Neuronal stem cell (in vitro differentiated cells): ENCODE measurements at regions not wholly inside any gene's neighbourhood (a gene's known extent, or its start where the extent isn't known, plus 50 kb on each side); places are given as distances from the start of the nearest gene placed in this dataset.

Experiments
- DNase-seq: peaks from one replicate; pipeline ENCODE4 v3.0.0-alpha.2; 2013; ENCODE audit warnings: low spot score
- H2AFZ ChIP-seq: one replicate; pipeline ENCODE4 v1.6.1; 2013; ENCODE audit warnings: mild to moderate bottlenecking, low read length, inconsistent platforms
- H2AK5ac ChIP-seq: 2 replicates; pipeline ENCODE4 v1.6.1; 2013; ENCODE audit warnings: low read depth, mild to moderate bottlenecking, inconsistent platforms, low read length, moderate library complexity, mixed read lengths
- H2BK120ac ChIP-seq: 2 replicates; pipeline ENCODE4 v1.6.1; 2013; ENCODE audit warnings: low read depth, mild to moderate bottlenecking, inconsistent platforms, low read length, moderate library complexity, mixed read lengths
- H2BK12ac ChIP-seq: one replicate; pipeline ENCODE4 v1.6.1; 2013; ENCODE audit warnings: low read length, inconsistent platforms
- H2BK15ac ChIP-seq: 2 replicates; pipeline ENCODE4 v1.6.1; 2013; ENCODE audit warnings: mild to moderate bottlenecking, low read length, inconsistent platforms, mixed read lengths
- H2BK5ac ChIP-seq: one replicate; pipeline ENCODE4 v1.6.1; 2013; ENCODE audit warnings: inconsistent platforms, mild to moderate bottlenecking, low read length, moderate library complexity
- H3K14ac ChIP-seq: one replicate; pipeline ENCODE4 v1.6.1; 2013; ENCODE audit warnings: low read length, inconsistent platforms
- H3K18ac ChIP-seq: 2 replicates; pipeline ENCODE4 v1.6.1; 2013; ENCODE audit warnings: low read length, inconsistent platforms
- H3K23ac ChIP-seq: 2 replicates; pipeline ENCODE4 v1.6.1; 2013; ENCODE audit warnings: low read depth, mild to moderate bottlenecking, mixed read lengths, low read length, inconsistent platforms; ENCODE audit not compliant: poor library complexity
- H3K27ac ChIP-seq: replicated peaks from 3 replicates; pipeline ENCODE4 v1.5.1; 2013; ENCODE audit warnings: low read length, inconsistent platforms
- H3K27me3 ChIP-seq, 3 experiments: 2 replicates each; pipeline ENCODE4 v1.6.1; 2013; ENCODE audit warnings: low read length in 3 of 3, mild to moderate bottlenecking in 2 of 3, inconsistent platforms in 1 of 3, low read depth in 1 of 3, mixed read lengths in 1 of 3, moderate library complexity in 1 of 3; ENCODE audit not compliant: control insufficient read depth in 3 of 3, insufficient read depth in 3 of 3
- H3K36me3 ChIP-seq, 2 donors: replicated peaks in 1 of 2; 2 replicates each; pipeline ENCODE4 v1.6.1; 2013; ENCODE audit warnings: low read length in 2 of 2; ENCODE audit not compliant: control insufficient read depth in 2 of 2, insufficient read depth in 2 of 2
- H3K4ac ChIP-seq: 2 replicates; pipeline ENCODE4 v1.6.1; 2013; ENCODE audit warnings: inconsistent platforms, mild to moderate bottlenecking, low read length, moderate library complexity
- H3K4me1 ChIP-seq, 2 donors: 1 replicate in 1 of 2; 2 replicates in 1 of 2; pipeline ENCODE4 v1.6.1; 2013; ENCODE audit warnings: low read length in 2 of 2, low read depth in 1 of 2; ENCODE audit not compliant: control insufficient read depth in 2 of 2, insufficient read depth in 1 of 2
- H3K4me2 ChIP-seq: one replicate; pipeline ENCODE4 v1.6.1; 2013; ENCODE audit warnings: mild to moderate bottlenecking, low read length, inconsistent platforms; ENCODE audit not compliant: insufficient read depth, poor library complexity, severe bottlenecking
- H3K4me3 ChIP-seq, 2 donors: 2 replicates each; pipeline ENCODE4 v1.5.1; 2013; ENCODE audit warnings: low read length in 2 of 2, mild to moderate bottlenecking in 2 of 2, inconsistent platforms in 1 of 2, moderate library complexity in 1 of 2
- H3K79me1 ChIP-seq: one replicate; pipeline ENCODE4 v1.6.1; 2013; ENCODE audit warnings: low read depth, mild to moderate bottlenecking, inconsistent platforms, low read length, moderate library complexity
- H3K9ac ChIP-seq: one replicate; pipeline ENCODE4 v1.6.1; 2013; ENCODE audit warnings: mild to moderate bottlenecking, low read depth, low read length, inconsistent platforms; ENCODE audit not compliant: poor library complexity
- H3K9me3 ChIP-seq, 2 donors: replicated peaks in 1 of 2; 2 replicates each; pipeline versions ENCODE3 to v1.6.1; 2013; ENCODE audit warnings: low read length in 2 of 2, mild to moderate bottlenecking in 2 of 2, inconsistent platforms in 1 of 2, low read depth in 1 of 2, mixed read lengths in 1 of 2, moderate library complexity in 1 of 2; ENCODE audit not compliant: control insufficient read depth in 2 of 2, insufficient read depth in 1 of 2
- H4K8ac ChIP-seq: one replicate; pipeline ENCODE4 v1.6.1; 2013; ENCODE audit warnings: low read depth, mild to moderate bottlenecking, inconsistent platforms, low read length, moderate library complexity
- H4K91ac ChIP-seq: one replicate; pipeline ENCODE4 v1.6.1; 2013; ENCODE audit warnings: low read length, low read depth, mild to moderate bottlenecking, inconsistent platforms; ENCODE audit not compliant: poor library complexity
- WGBS, 2 donors: extraction: QIAGEN DNeasy Blood & Tissue Kit; methylation state at CpG; one replicate each; pipeline ENCODE4 v1.1.7; 2013; ENCODE audit warnings: missing lambda C conversion rate in 2 of 2, mixed read lengths in 1 of 2; ENCODE audit not compliant: insufficient read length in 2 of 2, insufficient replicate concordance in 1 of 2; ENCODE audit errors: extremely low coverage in 2 of 2; 5-methylcytosine and 5-hydroxymethylcytosine counted together

- Histone ChIP-seq H3K14ac (no peak overlapping the region), H3K4me3 (no peak overlapping the region), H3K27me3 (no peaks in the 10 kb centered on the region), H2BK120ac (no peak overlapping the region), H3K9ac (no peak overlapping the region), H2BK12ac (no peak overlapping the region), H4K91ac (no peak overlapping the region), H2BK15ac (no peak overlapping the region), H3K27ac (no peak overlapping the region), H2AFZ (no peak overlapping the region), H4K8ac (no peak overlapping the region), H2BK5ac (no peak overlapping the region), H3K9me3 (peaks cover 0 to 3% of the 10 kb centered on the region in 2 donors), H3K4me2 (no peak overlapping the region), H3K23ac (no peak overlapping the region), H3K18ac (no peak overlapping the region), H3K4me1 (peaks cover 0 to 3% of the 10 kb centered on the region in 2 donors), H3K36me3 (peaks cover 0 to 2% of the 10 kb centered on the region in 2 donors), H2AK5ac (no peak overlapping the region), H3K4ac (no peak overlapping the region), H3K79me1 (no peaks in the 10 kb centered on the region)
- DNase-seq = no peak
- WGBS, 2 donors = no CpG with 5 or more reads among the region's 5 CpGs
Observed at GRCh38 chr15:85979929-85980328, 99.7 kb upstream of the AGBL1 start.

- no peak for DNase-seq
- H3K36me3 ChIP-seq = peaks cover 0 to 2% of the 10 kb centered on the region in 2 donors
- H3K14ac ChIP-seq = no peak overlapping the region
- no peaks in the 10 kb centered on the region for H3K27me3 ChIP-seq
- H2BK12ac ChIP-seq = no peak overlapping the region
- no peak overlapping the region for H2AK5ac ChIP-seq
- no peak overlapping the region for H4K91ac ChIP-seq
- H4K8ac ChIP-seq = no peak overlapping the region
- peaks cover 0 to 3% of the 10 kb centered on the region in 2 donors for H3K4me1 ChIP-seq
- H3K27ac ChIP-seq = no peak overlapping the region
- H3K4ac ChIP-seq = no peak overlapping the region
- no peak overlapping the region for H2BK15ac ChIP-seq
- no peak overlapping the region for H3K18ac ChIP-seq
- no peak overlapping the region for H2BK120ac ChIP-seq
- H3K4me2 ChIP-seq = no peak overlapping the region
- H3K9me3 ChIP-seq = peaks cover 0 to 3% of the 10 kb centered on the region in 2 donors
- no peak overlapping the region for H2BK5ac ChIP-seq
- no peaks in the 10 kb centered on the region for H3K79me1 ChIP-seq
- no peak overlapping the region for H2AFZ ChIP-seq
- no peak overlapping the region for H3K4me3 ChIP-seq
- no CpG with 5 or more reads among the region's 5 CpGs for WGBS, 2 donors
- H3K23ac ChIP-seq = no peak overlapping the region
- no peak overlapping the region for H3K9ac ChIP-seq
Observed at GRCh38 chr15:85980946-85981345, 98.7 kb upstream of the AGBL1 start.

GRCh38 chr15:85984241-85984640 is 95.4 kb upstream of the AGBL1 start:
- peaks cover 0 to 2% of the 10 kb centered on the region in 2 donors for H3K36me3 ChIP-seq
- DNase-seq = no peak
- H3K9me3 ChIP-seq = peaks cover 0 to 5% of the 10 kb centered on the region in 2 donors
- no peak overlapping the region for H3K4me3 ChIP-seq
- H3K79me1 ChIP-seq = no peaks in the 10 kb centered on the region
- H2BK120ac ChIP-seq = no peak overlapping the region
- H3K9ac ChIP-seq = no peak overlapping the region
- no peak overlapping the region for H3K4ac ChIP-seq
- H2BK12ac ChIP-seq = no peak overlapping the region
- no peaks in the 10 kb centered on the region for H3K27me3 ChIP-seq
- H3K23ac ChIP-seq = no peak overlapping the region
- H2BK15ac ChIP-seq = no peak overlapping the region
- H4K8ac ChIP-seq = no peak overlapping the region
- H3K27ac ChIP-seq = no peak overlapping the region
- H2AFZ ChIP-seq = no peak overlapping the region
- no peak overlapping the region for H4K91ac ChIP-seq
- H2BK5ac ChIP-seq = no peak overlapping the region
- no peak overlapping the region for H3K4me2 ChIP-seq
- no peak overlapping the region for H3K18ac ChIP-seq
- no peak overlapping the region for H3K14ac ChIP-seq
- WGBS, 2 donors = no CpG with 5 or more reads among the region's 4 CpGs
- peaks cover 0 to 6% of the 10 kb centered on the region in 2 donors for H3K4me1 ChIP-seq
- no peak overlapping the region for H2AK5ac ChIP-seq

GRCh38 chr15:85986116-85986515 is 93.6 kb upstream of the AGBL1 start:
- no CpG with 5 or more reads among the region's 4 CpGs for WGBS, 2 donors
- H2AFZ ChIP-seq = no peak overlapping the region
- no peak overlapping the region for H2BK12ac ChIP-seq
- no peak overlapping the region for H2BK5ac ChIP-seq
- H3K18ac ChIP-seq = no peak overlapping the region
- peaks cover 0 to 6% of the 10 kb centered on the region in 2 donors for H3K4me1 ChIP-seq
- H3K36me3 ChIP-seq = peaks cover 0 to 2% of the 10 kb centered on the region in 2 donors
- H3K4me2 ChIP-seq = no peak overlapping the region
- H3K23ac ChIP-seq = no peak overlapping the region
- H3K4ac ChIP-seq = no peak overlapping the region
- H2AK5ac ChIP-seq = no peak overlapping the region
- no peak overlapping the region for H4K91ac ChIP-seq
- H3K79me1 ChIP-seq = no peaks in the 10 kb centered on the region
- H3K27me3 ChIP-seq = no peaks in the 10 kb centered on the region
- H3K9ac ChIP-seq = no peak overlapping the region
- H3K27ac ChIP-seq = no peak overlapping the region
- H4K8ac ChIP-seq = no peak overlapping the region
- H2BK15ac ChIP-seq = no peak overlapping the region
- no peak overlapping the region for H3K14ac ChIP-seq
- peaks cover 0 to 5% of the 10 kb centered on the region in 2 donors for H3K9me3 ChIP-seq
- DNase-seq = no peak
- H2BK120ac ChIP-seq = no peak overlapping the region
- no peak overlapping the region for H3K4me3 ChIP-seq
